NT2/D1 (cell line): ENCODE measurements at regions not wholly inside any gene's neighbourhood (a gene's known extent, or its start where the extent isn't known, plus 50 kb on each side); places are given as distances from the start of the nearest gene placed in this dataset.

Experiments
- SUZ12 ChIP-seq: IDR thresholded peaks from 2 replicates; pipeline ENCODE4 v1.6.1; 2011; ENCODE audit not compliant: insufficient read length, insufficient read depth; ENCODE audit errors: extremely low read depth
- YY1 ChIP-seq: IDR thresholded peaks from 2 replicates; pipeline ENCODE4 v1.6.1; 2011; ENCODE audit not compliant: insufficient read length, insufficient read depth
- ZNF274 ChIP-seq: IDR thresholded peaks from 2 replicates; pipeline ENCODE4 v1.6.1; 2011; ENCODE audit warnings: mild to moderate bottlenecking, low read depth, low read length

DNA sequence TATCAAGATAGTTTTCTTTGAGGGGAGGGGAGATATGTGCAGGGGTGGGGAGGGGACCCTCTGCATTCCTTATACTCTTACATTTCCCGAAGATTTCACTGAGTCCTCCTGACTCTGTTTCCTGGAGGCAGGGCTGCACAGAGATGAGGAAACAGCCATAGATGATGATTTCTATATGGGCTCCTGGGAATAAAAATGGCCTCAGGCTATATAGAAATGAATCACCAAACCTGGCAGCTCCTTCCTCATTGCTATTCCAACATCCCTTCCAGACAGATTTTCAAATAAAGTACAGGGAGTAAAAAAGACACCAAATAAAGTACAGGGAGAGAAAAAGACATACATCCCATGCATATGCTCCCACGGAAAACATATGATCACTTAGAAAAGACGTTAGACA lies 474.8 kb upstream of the RAB6C start:
- TF ChIP-seq SUZ12 (no peak), YY1 (no peak), ZNF274 (no peak)
